ENCODE measurements at regions not wholly inside any gene's neighbourhood (a gene's known extent, or its start where the extent isn't known, plus 50 kb on each side); places are given as distances from the start of the nearest gene placed in this dataset.

- TF ChIP-seq CTCF (IDR thresholded peaks at IDR 0.05; ENCODE audit: low read depth, low read length) (no peak), POLR2A (IDR thresholded peaks at IDR 0.05; ENCODE audit: extremely low read depth, insufficient read length) (no peak), MYC (IDR thresholded peaks at IDR 0.05; ENCODE audit: low read depth, low read length) (no peak)
Measured at GRCh38 chr2:191574232-191574631, 103.7 kb upstream of the NABP1 start.

Data from NB4 (cell line).